Panc1 (cell line): ENCODE measurements at regions not wholly inside any gene's neighbourhood (a gene's known extent, or its start where the extent isn't known, plus 50 kb on each side); places are given as distances from the start of the nearest gene placed in this dataset.

Source experiments
- ATAC-seq: fragments of 200-7000 bp; cut with Tn5 transposase; 2 replicates; pipeline ENCODE4 v1.9.1; 2020; ENCODE audit warnings: mild to moderate bottlenecking, moderate library complexity
- BruUV-seq: library from RNA; stranded (reverse); fragments of 400-500 nt; replicated peaks from 2 replicates; lab custom pipeline; 2021; lab: Mats Ljungman, UMichigan
- CTCF ChIA-PET: fragments of 300-600 bp; sonication (Branson Sonifier 250); formaldehyde crosslinking; loops from one replicate; lab custom pipeline; 2022; ENCODE audit warnings: antibody characterized with exemption; lab: Charles Lee
- POLR2A ChIA-PET: fragments of 300-600 bp; sonication (Branson Sonifier 250); formaldehyde crosslinking; loops from one replicate; lab custom pipeline; 2022; ENCODE audit warnings: antibody characterized with exemption; lab: Charles Lee
- DNase-seq: peaks from one replicate; pipeline ENCODE4 v3.0.0-alpha.2; 2010; ENCODE audit warnings: low read depth, low spot score
- H3K27ac ChIP-seq: 2 replicates; pipeline ENCODE4 v1.5.1; 2011; ENCODE audit warnings: mild to moderate bottlenecking, low read length, inconsistent platforms
- H3K27me3 ChIP-seq: fragments of 200-500 bp; sonication (Bioruptor generic); 2 replicates; pipeline ENCODE4 v1.6.0; 2014; ENCODE audit warnings: low read length, inconsistent platforms; ENCODE audit not compliant: control insufficient read depth, insufficient read depth
- H3K36me3 ChIP-seq: fragments of 200-500 bp; sonication (Bioruptor generic); 2 replicates; pipeline ENCODE4 v1.5.1; 2014; ENCODE audit warnings: inconsistent platforms, mild to moderate bottlenecking, low read length, moderate library complexity; ENCODE audit not compliant: control insufficient read depth, insufficient read depth
- H3K4me1 ChIP-seq: 2 replicates; pipeline ENCODE4 v1.5.1; 2011; ENCODE audit warnings: inconsistent platforms, mild to moderate bottlenecking, low read length, moderate library complexity; ENCODE audit not compliant: control insufficient read depth, insufficient read depth
- H3K4me3 ChIP-seq, 2 experiments: 2 replicates each; pipeline ENCODE4 v1.5.1; 2011 to 2012; ENCODE audit warnings: low read depth in 2 of 2, low read length in 2 of 2, mild to moderate bottlenecking in 2 of 2, inconsistent platforms in 1 of 2, moderate library complexity in 1 of 2
- H3K9me3 ChIP-seq: fragments of 200-500 bp; sonication (Bioruptor generic); 2 replicates; pipeline ENCODE4 v1.5.1; 2014; ENCODE audit warnings: low read depth, mild to moderate bottlenecking, inconsistent platforms, low read length, moderate library complexity; ENCODE audit not compliant: control insufficient read depth, insufficient read depth
- POLR2AphosphoS5 ChIP-seq: IDR thresholded peaks from 2 replicates; pipeline ENCODE4 v1.6.1; 2012; ENCODE audit warnings: mild to moderate bottlenecking, low read depth, low read length, moderate library complexity
- REST ChIP-seq, 2 experiments: IDR thresholded peaks; 2 replicates each; pipeline ENCODE4 v1.6.1; 2011 to 2012; ENCODE audit warnings: low read depth in 2 of 2, control low read depth in 1 of 2, low read length in 1 of 2, mild to moderate bottlenecking in 1 of 2, moderate library complexity in 1 of 2; ENCODE audit not compliant: insufficient read depth in 1 of 2
- SIN3A ChIP-seq: IDR thresholded peaks from 2 replicates; pipeline ENCODE4 v1.6.1; 2012; ENCODE audit warnings: low read depth, mild to moderate bottlenecking, low read length, moderate library complexity, borderline replicate concordance; ENCODE audit not compliant: insufficient read depth
- TCF7L2 ChIP-seq: IDR thresholded peaks from 2 replicates; pipeline ENCODE4 v1.6.1; 2011; ENCODE audit warnings: mild to moderate bottlenecking, low read depth, low read length, inconsistent platforms
- in situ Hi-C: cut with HindIII; loops from 2 replicates; pipeline ENCODE4 v1.10.0; 2016; ENCODE audit warnings: low sequenced_read_pairs, low pct_unique_long_range_greater_than_20kb
- intact Hi-C: fragments of 100-400 bp; cut with micrococcal nuclease; formaldehyde crosslinking; loops from one replicate; pipeline ENCODE4 v1.10.0; 2022; ENCODE audit not compliant: unreplicated experiment
- TF ChIP-seq, protein P1 (sequence below): fragments of 450-650 bp; IDR thresholded peaks from 2 replicates; pipeline ENCODE4 v1.5.1; 2017; ENCODE audit warnings: mild to moderate bottlenecking

- intact Hi-C loops: no loop called here
- Histone ChIP-seq H3K4me3 (no peak overlapping the region), H3K27ac (no peak overlapping the region), H3K36me3 (no peaks in the 10 kb centered on the region), H3K27me3 (no peaks in the 10 kb centered on the region), H3K9me3 (no peaks in the 10 kb centered on the region), H3K4me1 (no peaks in the 10 kb centered on the region)
- in situ Hi-C loops: no loop called here
- no peak for TF ChIP-seq TCF7L2
- TF ChIP-seq, protein P1, sequence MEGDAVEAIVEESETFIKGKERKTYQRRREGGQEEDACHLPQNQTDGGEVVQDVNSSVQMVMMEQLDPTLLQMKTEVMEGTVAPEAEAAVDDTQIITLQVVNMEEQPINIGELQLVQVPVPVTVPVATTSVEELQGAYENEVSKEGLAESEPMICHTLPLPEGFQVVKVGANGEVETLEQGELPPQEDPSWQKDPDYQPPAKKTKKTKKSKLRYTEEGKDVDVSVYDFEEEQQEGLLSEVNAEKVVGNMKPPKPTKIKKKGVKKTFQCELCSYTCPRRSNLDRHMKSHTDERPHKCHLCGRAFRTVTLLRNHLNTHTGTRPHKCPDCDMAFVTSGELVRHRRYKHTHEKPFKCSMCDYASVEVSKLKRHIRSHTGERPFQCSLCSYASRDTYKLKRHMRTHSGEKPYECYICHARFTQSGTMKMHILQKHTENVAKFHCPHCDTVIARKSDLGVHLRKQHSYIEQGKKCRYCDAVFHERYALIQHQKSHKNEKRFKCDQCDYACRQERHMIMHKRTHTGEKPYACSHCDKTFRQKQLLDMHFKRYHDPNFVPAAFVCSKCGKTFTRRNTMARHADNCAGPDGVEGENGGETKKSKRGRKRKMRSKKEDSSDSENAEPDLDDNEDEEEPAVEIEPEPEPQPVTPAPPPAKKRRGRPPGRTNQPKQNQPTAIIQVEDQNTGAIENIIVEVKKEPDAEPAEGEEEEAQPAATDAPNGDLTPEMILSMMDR: no peak
- TF ChIP-seq SIN3A: no peak
- TF ChIP-seq POLR2AphosphoS5: no peak
- TF ChIP-seq REST (IDR thresholded peaks at IDR 0.05; ENCODE audit: insufficient read depth in 1 of 2, low read depth in 2 of 2, low read length in 1 of 2): no peak
- ATAC-seq (no peak), DNase-seq (no peak)
- ChIA-PET CTCF (no interaction called here), POLR2A (interaction anchor here (0.5 kb wide), 1 partner anchor 11 kb away, joined by 3 read pairs; no protein-coding TSS in a partner anchor)
- BruUV-seq: no TSS peak
Observed at GRCh38 chr4:30153427-30153826, 566.7 kb upstream of the PCDH7 start.

GRCh38 chr4:30160140-30160539 is 560.0 kb upstream of the PCDH7 start:
- H3K4me1 ChIP-seq: no peaks in the 10 kb centered on the region
- H3K27ac ChIP-seq: no peak overlapping the region
- H3K27me3 ChIP-seq: no peaks in the 10 kb centered on the region
- no peak for TF ChIP-seq POLR2AphosphoS5
- no peak for TF ChIP-seq SIN3A
- no peak for TF ChIP-seq TCF7L2
- TF ChIP-seq, protein P1: no peak
- TF ChIP-seq REST (IDR thresholded peaks at IDR 0.05; ENCODE audit: insufficient read depth in 1 of 2, low read depth in 2 of 2, low read length in 1 of 2): no peak
- no peak for ATAC-seq
- no peaks in the 10 kb centered on the region for H3K9me3 ChIP-seq
- BruUV-seq: no TSS peak
- ChIA-PET POLR2A (no interaction called here), CTCF (no interaction called here)
- H3K36me3 ChIP-seq: no peaks in the 10 kb centered on the region
- no peak overlapping the region for H3K4me3 ChIP-seq
- no peak for DNase-seq
- intact Hi-C loops (no loop called here), in situ Hi-C loops (no loop called here)
